ENCODE measurements at regions not wholly inside any gene's neighbourhood (a gene's known extent, or its start where the extent isn't known, plus 50 kb on each side); places are given as distances from the start of the nearest gene placed in this dataset.
"Not testable (repeated sequence)": the region's sequence is repeated elsewhere in the genome, so short reads cannot be mapped to it uniquely, and the experiment has no call there.

DNA sequence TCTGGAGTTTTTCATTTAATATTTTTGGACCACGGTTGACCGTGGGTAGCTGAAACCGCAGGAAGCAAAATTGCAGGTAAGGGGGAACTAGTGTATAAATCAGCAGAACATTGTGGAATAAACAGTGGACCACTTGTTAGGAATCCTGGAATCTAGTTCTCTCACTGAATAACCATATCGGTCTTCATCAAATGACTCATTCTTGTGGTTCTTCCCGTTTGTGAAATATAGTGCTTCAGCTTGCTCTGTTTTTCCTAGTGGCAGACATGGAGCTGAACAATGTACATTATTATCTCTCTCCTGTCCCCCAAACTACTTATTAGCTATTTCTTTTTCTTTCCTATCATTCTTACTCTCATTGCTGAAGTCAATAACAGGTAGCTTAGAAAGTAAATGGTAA is 61.9 kb downstream of the HSPA13 start:
- peaks cover 15% of the 10 kb centered on the region for H3K27me3 Mint-ChIP-seq
- no peak overlapping the region for H3K27ac Mint-ChIP-seq
- no peaks in the 10 kb centered on the region for H3K9me3 Mint-ChIP-seq
- no peaks in the 10 kb centered on the region for H3K4me1 Mint-ChIP-seq (ENCODE audit: low read depth)
- no peaks in the 10 kb centered on the region for H3K36me3 Mint-ChIP-seq (ENCODE audit: low read depth)
- no peak overlapping the region for H3K4me3 Mint-ChIP-seq

DNA sequence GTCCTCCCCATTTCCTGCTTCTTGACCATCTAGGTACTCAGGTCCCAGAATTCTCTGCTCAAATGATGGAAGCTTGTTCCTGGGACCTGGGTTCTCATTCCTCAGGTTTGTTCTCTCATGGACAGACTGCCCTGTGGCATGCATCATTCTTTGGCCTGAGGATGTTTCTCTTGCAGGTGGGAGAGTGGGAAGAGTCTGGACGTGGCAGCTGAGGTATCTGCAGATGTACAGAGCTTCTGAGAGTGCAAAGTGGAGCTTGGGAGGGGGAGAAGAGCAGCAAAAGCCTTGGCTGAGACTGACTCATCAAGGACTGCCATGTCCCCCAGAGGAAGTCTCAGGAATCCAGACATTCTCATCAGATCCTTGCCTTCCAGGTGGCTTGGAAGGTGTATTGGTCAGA is 63.1 kb downstream of the HSPA13 start:
- no peak overlapping the region for H3K4me3 Mint-ChIP-seq
- H3K4me1 Mint-ChIP-seq (ENCODE audit: low read depth), result no peaks in the 10 kb centered on the region
- no peaks in the 10 kb centered on the region for H3K36me3 Mint-ChIP-seq (ENCODE audit: low read depth)
- H3K27me3 Mint-ChIP-seq, result peaks cover 11% of the 10 kb centered on the region
- no peak overlapping the region for H3K27ac Mint-ChIP-seq
- H3K9me3 Mint-ChIP-seq, result no peaks in the 10 kb centered on the region

GRCh38 chr21:14318578-14318977 is 64.4 kb downstream of the HSPA13 start:
- no peak overlapping the region for H3K4me3 Mint-ChIP-seq
- no peaks in the 10 kb centered on the region for H3K4me1 Mint-ChIP-seq (ENCODE audit: low read depth)
- no peaks in the 10 kb centered on the region for H3K9me3 Mint-ChIP-seq
- no peak overlapping the region for H3K27ac Mint-ChIP-seq
- H3K27me3 Mint-ChIP-seq, result peaks cover 9% of the 10 kb centered on the region
- H3K36me3 Mint-ChIP-seq (ENCODE audit: low read depth), result no peaks in the 10 kb centered on the region

DNA sequence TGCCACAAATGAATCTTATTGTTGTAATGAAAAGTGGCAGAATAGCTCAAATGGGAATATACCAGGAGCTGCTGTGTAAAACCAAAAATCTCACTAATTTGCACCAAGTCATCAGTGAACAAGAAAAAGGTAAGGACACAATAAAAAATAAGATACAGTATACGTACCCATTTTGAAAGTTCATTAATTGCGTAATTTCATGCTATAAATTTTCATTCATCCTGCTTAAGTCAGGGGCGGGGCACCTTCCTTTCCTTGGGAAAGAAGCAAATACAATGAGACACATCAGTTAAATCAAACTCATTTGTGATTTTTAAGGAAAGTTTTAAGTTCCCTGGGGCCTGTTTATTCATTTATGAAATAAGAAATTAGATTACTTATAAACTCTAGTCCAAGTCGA is 65.4 kb downstream of the HSPA13 start:
- H3K27me3 Mint-ChIP-seq, result peaks cover 9% of the 10 kb centered on the region
- no peak overlapping the region for H3K27ac Mint-ChIP-seq
- no peaks in the 10 kb centered on the region for H3K36me3 Mint-ChIP-seq (ENCODE audit: low read depth)
- H3K9me3 Mint-ChIP-seq, result no peaks in the 10 kb centered on the region
- no peaks in the 10 kb centered on the region for H3K4me1 Mint-ChIP-seq (ENCODE audit: low read depth)
- H3K4me3 Mint-ChIP-seq, result no peak overlapping the region

GRCh38 chr21:14313300-14313699 is 69.6 kb downstream of the HSPA13 start:
- Mint-ChIP-seq H3K27ac (no peak overlapping the region), H3K9me3 (no peaks in the 10 kb centered on the region), H3K4me3 (no peak overlapping the region), H3K4me1 (ENCODE audit: low read depth) (no peaks in the 10 kb centered on the region), H3K36me3 (ENCODE audit: low read depth) (no peaks in the 10 kb centered on the region), H3K27me3 (peaks cover 13% of the 10 kb centered on the region)

GRCh38 chr21:14312871-14313270 is 70.1 kb downstream of the HSPA13 start:
- no peaks in the 10 kb centered on the region for H3K9me3 Mint-ChIP-seq
- no peak overlapping the region for H3K27ac Mint-ChIP-seq
- H3K4me3 Mint-ChIP-seq, result no peak overlapping the region
- peaks cover 15% of the 10 kb centered on the region for H3K27me3 Mint-ChIP-seq
- no peaks in the 10 kb centered on the region for H3K4me1 Mint-ChIP-seq (ENCODE audit: low read depth)
- H3K36me3 Mint-ChIP-seq (ENCODE audit: low read depth), result no peaks in the 10 kb centered on the region

DNA sequence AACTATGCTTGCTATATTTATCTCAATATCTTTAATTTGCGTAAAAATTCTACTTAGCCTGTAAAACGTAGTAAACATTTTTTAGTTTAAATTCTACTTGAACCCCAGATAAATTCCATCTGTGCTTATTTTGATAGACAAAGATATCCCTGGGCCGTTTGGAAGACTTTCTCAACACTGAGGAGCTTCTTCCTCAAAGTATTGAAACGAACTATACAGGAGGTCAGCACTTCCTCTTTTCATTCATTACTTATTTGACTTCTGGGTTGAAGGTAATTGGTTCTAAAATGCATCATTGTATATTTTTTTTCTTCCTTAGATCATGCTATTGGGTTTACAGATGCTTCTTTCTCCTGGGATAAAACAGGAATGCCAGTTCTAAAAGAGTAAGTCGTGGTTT is 74.7 kb downstream of the HSPA13 start:
- H3K27me3 Mint-ChIP-seq, result peaks cover 10% of the 10 kb centered on the region
- no peaks in the 10 kb centered on the region for H3K4me1 Mint-ChIP-seq (ENCODE audit: low read depth)
- H3K4me3 Mint-ChIP-seq, result no peak overlapping the region
- H3K9me3 Mint-ChIP-seq, result no peaks in the 10 kb centered on the region
- H3K36me3 Mint-ChIP-seq (ENCODE audit: low read depth), result no peaks in the 10 kb centered on the region
- no peak overlapping the region for H3K27ac Mint-ChIP-seq

- no peak overlapping the region for H3K27ac Mint-ChIP-seq
- H3K4me3 Mint-ChIP-seq, result no peak overlapping the region
Observed at GRCh38 chr21:14306126-14306907, 76.6 kb downstream of the HSPA13 start.

GRCh38 chr21:14303731-14304488 is 79.0 kb downstream of the HSPA13 start:
- H3K36me3 Mint-ChIP-seq (ENCODE audit: low read depth), result no peaks in the 10 kb centered on the region
- no peak overlapping the region for H3K4me3 Mint-ChIP-seq
- no peak overlapping the region for H3K27ac Mint-ChIP-seq
- H3K27me3 Mint-ChIP-seq, result peaks cover 8% of the 10 kb centered on the region
- H3K9me3 Mint-ChIP-seq, result no peaks in the 10 kb centered on the region
- H3K4me1 Mint-ChIP-seq (ENCODE audit: low read depth), result no peaks in the 10 kb centered on the region

More at GRCh38 chr21:14306126-14306907, 76.6 kb downstream of the HSPA13 start:
- Mint-ChIP-seq H3K4me1 (ENCODE audit: low read depth) (no peaks in the 10 kb centered on the region), H3K9me3 (no peaks in the 10 kb centered on the region), H3K36me3 (ENCODE audit: low read depth) (no peaks in the 10 kb centered on the region), H3K27me3 (peaks cover 10% of the 10 kb centered on the region)

DNA sequence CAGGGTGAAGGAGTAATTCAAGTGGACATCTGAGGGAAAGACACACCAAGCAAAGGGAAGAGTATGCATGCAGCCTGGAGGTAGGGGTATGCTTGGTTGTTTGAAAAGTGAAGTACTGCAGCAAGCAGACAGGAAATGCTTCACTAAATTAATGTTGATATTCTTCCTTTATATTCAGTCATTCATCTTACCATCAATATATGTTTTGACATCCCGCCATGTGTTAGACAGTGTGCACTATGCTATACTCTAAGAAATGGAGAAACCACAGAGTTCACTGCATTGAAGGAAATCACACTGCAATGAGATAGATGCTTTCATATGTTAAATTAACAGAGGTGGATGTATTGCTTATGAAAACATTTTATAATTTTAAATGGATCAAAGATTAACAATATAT is 82.9 kb downstream of the HSPA13 start:
- Mint-ChIP-seq H3K4me3 (no peak overlapping the region), H3K27me3 (no peaks in the 10 kb centered on the region), H3K27ac (no peak overlapping the region), H3K4me1 (ENCODE audit: low read depth) (no peaks in the 10 kb centered on the region), H3K36me3 (ENCODE audit: low read depth) (no peaks in the 10 kb centered on the region), H3K9me3 (no peaks in the 10 kb centered on the region)

GRCh38 chr21:14290576-14290975 is 74.6 kb downstream of the RBM11 start:
- no peaks in the 10 kb centered on the region for H3K36me3 Mint-ChIP-seq (ENCODE audit: low read depth)
- H3K27me3 Mint-ChIP-seq, result peaks cover 4% of the 10 kb centered on the region
- peaks cover 3% of the 10 kb centered on the region for H3K9me3 Mint-ChIP-seq
- no peaks in the 10 kb centered on the region for H3K4me1 Mint-ChIP-seq (ENCODE audit: low read depth)
- no peak overlapping the region for H3K4me3 Mint-ChIP-seq
- H3K27ac Mint-ChIP-seq, result peak overlapping the region; percentile 10

- no peaks in the 10 kb centered on the region for H3K36me3 Mint-ChIP-seq (ENCODE audit: low read depth)
- H3K27ac Mint-ChIP-seq, result no peak overlapping the region
- H3K4me1 Mint-ChIP-seq (ENCODE audit: low read depth), result no peaks in the 10 kb centered on the region
- H3K4me3 Mint-ChIP-seq, result no peak overlapping the region
- no peaks in the 10 kb centered on the region for H3K9me3 Mint-ChIP-seq
- H3K27me3 Mint-ChIP-seq, result peaks cover 4% of the 10 kb centered on the region
Observed at GRCh38 chr21:14288922-14289321, 73.0 kb downstream of the RBM11 start.

DNA sequence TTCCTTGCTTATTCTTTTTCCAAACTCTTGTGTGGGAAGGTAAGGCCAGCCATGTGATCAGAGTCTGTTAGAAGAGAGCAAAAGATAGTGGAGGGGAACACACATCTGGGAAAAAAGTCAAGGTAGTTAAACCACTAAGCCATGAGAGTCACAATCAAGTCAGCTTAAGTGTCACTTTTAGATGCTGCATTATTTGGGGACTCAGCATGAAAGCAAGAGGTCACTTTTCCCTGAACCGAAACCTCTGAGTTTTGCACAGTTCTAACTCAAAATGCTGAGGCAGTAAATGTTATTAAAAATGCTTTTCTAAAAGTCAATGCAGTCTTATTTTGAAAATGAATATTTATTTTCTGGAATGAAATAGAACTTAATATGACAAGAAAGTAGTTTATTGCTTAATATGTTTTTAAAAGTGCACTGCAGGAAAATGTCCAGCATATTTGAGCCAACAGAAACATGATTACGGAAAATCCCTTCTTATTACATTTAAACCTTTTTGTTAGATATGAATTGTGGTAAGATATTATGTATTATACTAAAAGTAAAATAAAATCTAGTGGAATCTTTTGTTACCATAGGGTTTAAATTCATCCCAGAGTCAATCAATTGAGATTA is 69.3 kb downstream of the RBM11 start:
- Mint-ChIP-seq H3K27ac (no peak overlapping the region), H3K9me3 (no peaks in the 10 kb centered on the region), H3K36me3 (ENCODE audit: low read depth) (no peaks in the 10 kb centered on the region), H3K4me3 (no peak overlapping the region), H3K4me1 (ENCODE audit: low read depth) (no peaks in the 10 kb centered on the region), H3K27me3 (peaks cover 13% of the 10 kb centered on the region)

- H3K27me3 Mint-ChIP-seq, result peaks cover 18% of the 10 kb centered on the region
- H3K36me3 Mint-ChIP-seq (ENCODE audit: low read depth), result no peaks in the 10 kb centered on the region
- no peak overlapping the region for H3K27ac Mint-ChIP-seq
- no peaks in the 10 kb centered on the region for H3K4me1 Mint-ChIP-seq (ENCODE audit: low read depth)
- no peak overlapping the region for H3K4me3 Mint-ChIP-seq
- H3K9me3 Mint-ChIP-seq, result no peaks in the 10 kb centered on the region
Observed at GRCh38 chr21:14284481-14284880, 68.5 kb downstream of the RBM11 start.

- H3K27me3 Mint-ChIP-seq, result peaks cover 22% of the 10 kb centered on the region
- not testable (repeated sequence) for H3K9me3 Mint-ChIP-seq; H3K4me1 Mint-ChIP-seq (ENCODE audit: low read depth); H3K4me3 Mint-ChIP-seq; H3K36me3 Mint-ChIP-seq (ENCODE audit: low read depth); H3K27ac Mint-ChIP-seq
Observed at GRCh38 chr21:14281188-14281900, 65.4 kb downstream of the RBM11 start.

All from stimulated activated naive CD8-positive, alpha-beta T cell treated with anti-CD3 and anti-CD28 coated beads, Interleukin-15, Interleukin-2, amounts not matched to agents 100 ng/mL and 50 ng/mL, for 24 hours (primary cell).